ENCODE measurements at regions not wholly inside any gene's neighbourhood (a gene's known extent, or its start where the extent isn't known, plus 50 kb on each side); places are given as distances from the start of the nearest gene placed in this dataset.

DNA sequence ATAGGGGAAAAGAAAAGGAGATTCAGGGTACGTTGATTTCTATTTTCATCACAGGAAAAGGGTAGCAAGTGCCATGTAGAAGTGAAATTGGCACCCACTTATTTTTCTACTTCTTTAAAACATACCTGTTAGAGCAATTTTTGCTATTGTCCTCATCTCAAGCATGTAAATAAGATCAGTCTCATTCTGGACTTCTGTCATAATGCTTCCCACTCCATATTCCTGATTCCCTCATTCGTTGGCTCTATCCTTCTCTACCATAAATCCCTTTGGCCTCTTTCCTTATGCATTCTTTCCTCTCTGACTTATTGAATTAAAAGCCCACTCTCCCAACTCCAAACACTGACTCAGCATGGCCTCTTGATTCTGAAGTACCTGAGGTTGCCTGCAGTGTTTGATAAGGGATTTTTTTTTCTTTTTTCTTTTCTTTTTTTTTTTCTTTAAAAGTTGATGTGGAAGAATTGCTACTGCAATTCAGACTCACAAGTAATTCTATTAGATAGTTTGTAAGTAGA is 465.7 kb downstream of the SLITRK6 start:
- DNase-seq (ENCODE audit: low spot score in 2 of 2): no peak
- no peak overlapping the region for H3K27ac Mint-ChIP-seq
- no peaks in the 10 kb centered on the region for H3K36me3 Mint-ChIP-seq
- peaks cover 14% of the 10 kb centered on the region for H3K9me3 Mint-ChIP-seq
- no peaks in the 10 kb centered on the region for H3K4me1 Mint-ChIP-seq
- H3K4me3 Mint-ChIP-seq: no peak overlapping the region
- no peak for ATAC-seq

GRCh38 chr13:85332615-85333014 is 466.6 kb downstream of the SLITRK6 start:
- H3K9me3 Mint-ChIP-seq: peaks cover 14% of the 10 kb centered on the region
- no peak for ATAC-seq

GRCh38 chr13:85321734-85322133 is 477.5 kb downstream of the SLITRK6 start:
- no peaks in the 10 kb centered on the region for H3K36me3 Mint-ChIP-seq
- DNase-seq (ENCODE audit: low spot score in 2 of 2): no peak
- no peak for ATAC-seq
- peaks cover 7% of the 10 kb centered on the region for H3K9me3 Mint-ChIP-seq
- H3K4me3 Mint-ChIP-seq: no peak overlapping the region
- no peak overlapping the region for H3K27ac Mint-ChIP-seq
- H3K4me1 Mint-ChIP-seq: no peaks in the 10 kb centered on the region

More at GRCh38 chr13:85332615-85333014, 466.6 kb downstream of the SLITRK6 start:
- Mint-ChIP-seq H3K27ac (no peak overlapping the region), H3K4me1 (no peaks in the 10 kb centered on the region), H3K36me3 (no peaks in the 10 kb centered on the region), H3K4me3 (no peak overlapping the region)
- no peak for DNase-seq (ENCODE audit: low spot score in 2 of 2)

- Mint-ChIP-seq H3K9me3 (no peaks in the 10 kb centered on the region), H3K27ac (no peak overlapping the region), H3K36me3 (no peaks in the 10 kb centered on the region), H3K4me3 (no peak overlapping the region), H3K4me1 (no peaks in the 10 kb centered on the region)
- ATAC-seq (no peak), DNase-seq (ENCODE audit: low spot score in 2 of 2) (no peak)
These were observed 481.4 kb downstream of the SLITRK6 start for GRCh38 chr13:85317781-85318180.

GRCh38 chr13:85316506-85317025 is 482.7 kb downstream of the SLITRK6 start:
- H3K9me3 Mint-ChIP-seq: no peaks in the 10 kb centered on the region
- H3K4me1 Mint-ChIP-seq: no peaks in the 10 kb centered on the region
- no peak overlapping the region for H3K27ac Mint-ChIP-seq
- H3K4me3 Mint-ChIP-seq: no peak overlapping the region
- H3K36me3 Mint-ChIP-seq: no peaks in the 10 kb centered on the region
- no peak for ATAC-seq
- no peak for DNase-seq (ENCODE audit: low spot score in 2 of 2)

- H3K27ac Mint-ChIP-seq: no peak overlapping the region
- no peak overlapping the region for H3K4me3 Mint-ChIP-seq
- H3K9me3 Mint-ChIP-seq: no peaks in the 10 kb centered on the region
- H3K4me1 Mint-ChIP-seq: no peaks in the 10 kb centered on the region
- DNase-seq (ENCODE audit: low spot score in 2 of 2): no peak
- H3K36me3 Mint-ChIP-seq: no peaks in the 10 kb centered on the region
- no peak for ATAC-seq
These were observed 484.5 kb downstream of the SLITRK6 start for GRCh38 chr13:85314686-85315085.

DNA sequence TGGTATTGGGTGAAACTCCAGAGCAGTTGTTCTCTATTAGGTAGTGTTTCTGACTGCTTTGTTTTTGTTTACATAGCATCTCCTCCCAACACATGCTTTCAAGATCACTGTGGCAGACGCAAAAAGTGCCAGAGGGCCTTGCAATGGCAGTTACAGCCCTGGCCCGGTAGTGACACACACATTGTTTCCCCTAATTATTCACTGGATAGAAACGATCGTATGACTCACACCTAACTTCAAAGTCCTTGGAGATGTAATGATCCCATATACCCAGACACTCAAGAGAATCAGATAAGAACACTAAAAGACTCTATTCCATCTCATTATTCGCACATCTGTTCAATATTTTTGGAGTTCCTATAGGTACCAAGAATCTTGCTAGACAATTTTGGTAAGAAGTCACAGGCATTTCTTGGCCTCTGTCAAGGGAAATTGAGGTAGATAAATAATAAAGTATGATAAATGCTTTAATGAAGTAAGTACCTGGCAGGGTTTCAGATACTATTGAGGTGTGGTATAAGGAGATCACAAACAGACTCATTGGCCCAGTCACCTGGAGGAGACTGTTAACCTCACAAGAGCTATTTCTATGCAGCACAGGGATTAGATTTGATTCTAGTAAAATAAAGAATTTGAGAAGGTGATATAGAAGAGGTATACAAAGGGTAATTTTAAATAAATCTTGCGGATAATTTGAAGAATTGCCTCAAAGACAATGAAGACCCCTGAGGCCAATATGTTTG is 485.3 kb downstream of the SLITRK6 start:
- H3K9me3 Mint-ChIP-seq: peaks cover 2% of the 10 kb centered on the region
- DNase-seq (ENCODE audit: low spot score in 2 of 2): no peak
- no peak overlapping the region for H3K27ac Mint-ChIP-seq
- ATAC-seq: no peak
- H3K36me3 Mint-ChIP-seq: no peaks in the 10 kb centered on the region
- H3K4me1 Mint-ChIP-seq: no peaks in the 10 kb centered on the region
- H3K4me3 Mint-ChIP-seq: no peak overlapping the region

DNA sequence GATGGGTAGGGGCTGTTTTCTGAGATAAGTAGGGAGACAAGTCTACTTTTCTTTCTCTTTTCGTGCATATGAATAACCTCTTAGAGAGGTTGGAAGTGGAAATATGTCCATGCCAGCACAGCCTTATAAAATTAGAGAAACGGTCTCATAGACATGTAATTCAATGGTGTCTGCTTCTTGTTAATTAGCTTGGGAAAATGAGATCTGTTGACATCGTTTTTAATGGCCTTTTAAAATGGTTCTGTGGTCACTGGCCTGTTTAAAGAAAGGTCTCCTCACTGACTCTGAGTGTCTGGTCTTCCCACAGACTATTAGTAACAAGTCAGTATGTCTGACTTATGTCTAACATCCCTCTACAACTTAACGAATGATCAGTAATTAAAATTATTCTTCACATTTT is 487.1 kb downstream of the SLITRK6 start:
- H3K4me1 Mint-ChIP-seq: no peaks in the 10 kb centered on the region
- no peak for ATAC-seq

GRCh38 chr13:85303630-85304029 is 495.6 kb downstream of the SLITRK6 start:
- no peak overlapping the region for H3K27ac Mint-ChIP-seq
- DNase-seq (ENCODE audit: low spot score in 2 of 2) (no peak), ATAC-seq (no peak)
- H3K4me1 Mint-ChIP-seq: no peaks in the 10 kb centered on the region
- no peaks in the 10 kb centered on the region for H3K36me3 Mint-ChIP-seq
- H3K4me3 Mint-ChIP-seq: no peak overlapping the region
- peaks cover under 1% of the 10 kb centered on the region for H3K9me3 Mint-ChIP-seq

More for the DNA sequence above, 487.1 kb downstream of the SLITRK6 start:
- no peak overlapping the region for H3K4me3 Mint-ChIP-seq
- H3K9me3 Mint-ChIP-seq: peaks cover 2% of the 10 kb centered on the region
- H3K27ac Mint-ChIP-seq: no peak overlapping the region
- H3K36me3 Mint-ChIP-seq: no peaks in the 10 kb centered on the region
- no peak for DNase-seq (ENCODE audit: low spot score in 2 of 2)

DNA sequence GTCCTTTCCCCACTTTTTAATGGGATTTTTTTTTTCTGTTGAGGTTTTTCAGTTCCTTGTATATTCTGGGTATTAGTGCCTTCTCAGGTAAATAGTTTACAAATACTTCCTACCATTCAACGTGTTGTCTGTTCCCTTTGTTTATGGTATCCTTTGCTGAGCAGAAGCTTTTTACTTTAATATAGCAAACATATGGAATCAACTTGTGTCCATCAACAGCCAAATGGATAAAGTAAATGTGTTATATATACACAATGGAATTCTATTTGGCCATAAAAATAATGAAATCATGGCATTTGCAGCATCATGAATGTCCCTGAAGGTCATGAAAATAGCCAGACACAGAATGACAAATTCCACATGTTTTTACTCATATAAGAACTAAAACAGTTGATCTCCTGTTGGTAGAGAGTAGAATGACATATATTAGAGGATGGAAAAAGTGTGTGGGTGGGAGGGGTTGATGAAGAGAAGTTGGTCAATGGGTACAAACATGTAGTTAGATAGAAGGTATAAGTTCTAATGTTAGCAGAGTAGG is 500.8 kb downstream of the SLITRK6 start:
- DNase-seq (ENCODE audit: low spot score in 2 of 2): no peak
- Mint-ChIP-seq H3K9me3 (peaks cover 3% of the 10 kb centered on the region), H3K27ac (no peak overlapping the region), H3K36me3 (no peaks in the 10 kb centered on the region), H3K4me3 (no peak overlapping the region), H3K4me1 (no peaks in the 10 kb centered on the region)
- ATAC-seq: no peak

- no peak overlapping the region for H3K4me3 Mint-ChIP-seq
- no peaks in the 10 kb centered on the region for H3K4me1 Mint-ChIP-seq
- H3K9me3 Mint-ChIP-seq: peaks cover 3% of the 10 kb centered on the region
- H3K36me3 Mint-ChIP-seq: no peaks in the 10 kb centered on the region
- ATAC-seq (no peak), DNase-seq (ENCODE audit: low spot score in 2 of 2) (no peak)
- no peak overlapping the region for H3K27ac Mint-ChIP-seq
These were observed 510.5 kb downstream of the SLITRK6 start for GRCh38 chr13:85288698-85289097.

GRCh38 chr13:85287528-85287927 is 511.7 kb downstream of the SLITRK6 start:
- H3K36me3 Mint-ChIP-seq: no peaks in the 10 kb centered on the region
- H3K4me3 Mint-ChIP-seq: no peak overlapping the region
- no peak overlapping the region for H3K27ac Mint-ChIP-seq
- peaks cover 7% of the 10 kb centered on the region for H3K9me3 Mint-ChIP-seq
- no peak for DNase-seq (ENCODE audit: low spot score in 2 of 2)
- no peak for ATAC-seq
- H3K4me1 Mint-ChIP-seq: no peaks in the 10 kb centered on the region

DNA sequence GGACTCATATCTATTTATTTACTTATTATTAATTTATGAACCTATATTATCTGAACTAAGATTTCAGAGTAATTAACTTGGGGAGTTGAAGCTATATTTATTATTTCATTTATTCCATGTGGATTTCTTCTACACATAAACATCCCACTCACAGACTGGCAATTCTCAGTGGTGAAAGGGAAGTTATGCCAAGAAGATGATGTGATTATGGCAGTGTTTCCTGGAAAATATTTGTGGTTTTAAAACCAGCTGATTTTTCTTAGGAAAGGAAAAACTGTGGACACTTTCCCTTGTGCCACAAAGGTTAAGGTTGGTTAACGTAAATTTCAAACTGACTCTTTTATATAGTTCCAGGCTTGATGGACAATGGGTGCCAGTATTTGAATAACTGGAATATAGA is 513.1 kb downstream of the SLITRK6 start:
- Mint-ChIP-seq H3K9me3 (peaks cover 7% of the 10 kb centered on the region), H3K27ac (no peak overlapping the region), H3K36me3 (no peaks in the 10 kb centered on the region), H3K4me1 (no peaks in the 10 kb centered on the region), H3K4me3 (no peak overlapping the region)
- no peak for ATAC-seq
- DNase-seq (ENCODE audit: low spot score in 2 of 2): no peak

DNA sequence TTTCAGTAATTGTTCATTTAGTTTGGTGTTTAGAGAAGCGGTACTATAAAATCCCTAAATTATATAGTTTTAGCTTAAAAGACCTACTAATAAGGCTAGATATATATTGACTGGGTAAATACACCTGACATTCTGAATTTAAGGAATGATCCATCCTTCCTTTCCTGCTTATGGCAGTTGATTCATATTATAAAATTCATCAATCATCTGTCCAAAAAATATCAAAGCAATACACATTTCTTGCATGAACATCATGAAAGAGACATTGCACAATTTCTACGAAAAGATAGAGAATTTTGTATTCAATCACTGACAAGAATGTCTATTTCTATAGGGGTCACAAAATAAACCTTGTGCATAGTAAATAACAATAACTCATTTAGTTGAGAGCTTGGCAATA is 514.9 kb downstream of the SLITRK6 start:
- Mint-ChIP-seq H3K4me3 (no peak overlapping the region), H3K36me3 (no peaks in the 10 kb centered on the region), H3K4me1 (no peaks in the 10 kb centered on the region), H3K27ac (no peak overlapping the region), H3K9me3 (peaks cover 7% of the 10 kb centered on the region)
- no peak for DNase-seq (ENCODE audit: low spot score in 2 of 2)
- no peak for ATAC-seq

DNA sequence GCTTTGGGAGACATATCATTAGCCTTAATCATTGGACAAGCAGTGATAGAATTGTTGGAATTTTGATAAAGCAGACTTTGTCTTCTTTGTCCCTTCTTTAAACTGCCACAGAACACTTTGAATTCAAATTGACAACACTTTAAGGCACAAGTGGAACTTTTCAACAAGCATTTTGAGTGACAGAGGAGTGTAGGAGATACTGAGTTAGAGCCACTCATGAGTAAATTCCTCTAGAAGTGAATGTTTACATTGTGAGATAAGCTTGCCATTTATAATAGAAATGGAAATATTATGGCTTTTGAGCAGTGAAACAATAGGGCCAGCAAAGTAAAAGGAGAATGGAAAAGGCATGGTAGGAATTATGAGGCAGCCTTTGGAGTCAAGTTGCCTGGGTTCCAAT is 515.8 kb downstream of the SLITRK6 start:
- Mint-ChIP-seq H3K36me3 (no peaks in the 10 kb centered on the region), H3K4me1 (no peaks in the 10 kb centered on the region), H3K9me3 (peaks cover 7% of the 10 kb centered on the region), H3K4me3 (no peak overlapping the region), H3K27ac (no peak overlapping the region)
- ATAC-seq (no peak), DNase-seq (ENCODE audit: low spot score in 2 of 2) (no peak)

GRCh38 chr13:85282876-85283275 is 516.3 kb downstream of the SLITRK6 start:
- ATAC-seq (no peak), DNase-seq (ENCODE audit: low spot score in 2 of 2) (no peak)
- no peaks in the 10 kb centered on the region for H3K4me1 Mint-ChIP-seq
- H3K9me3 Mint-ChIP-seq: peaks cover 7% of the 10 kb centered on the region
- no peak overlapping the region for H3K27ac Mint-ChIP-seq
- H3K4me3 Mint-ChIP-seq: no peak overlapping the region
- H3K36me3 Mint-ChIP-seq: no peaks in the 10 kb centered on the region
